ENCODE measurements at regions not wholly inside any gene's neighbourhood (a gene's known extent, or its start where the extent isn't known, plus 50 kb on each side); places are given as distances from the start of the nearest gene placed in this dataset.

DNA sequence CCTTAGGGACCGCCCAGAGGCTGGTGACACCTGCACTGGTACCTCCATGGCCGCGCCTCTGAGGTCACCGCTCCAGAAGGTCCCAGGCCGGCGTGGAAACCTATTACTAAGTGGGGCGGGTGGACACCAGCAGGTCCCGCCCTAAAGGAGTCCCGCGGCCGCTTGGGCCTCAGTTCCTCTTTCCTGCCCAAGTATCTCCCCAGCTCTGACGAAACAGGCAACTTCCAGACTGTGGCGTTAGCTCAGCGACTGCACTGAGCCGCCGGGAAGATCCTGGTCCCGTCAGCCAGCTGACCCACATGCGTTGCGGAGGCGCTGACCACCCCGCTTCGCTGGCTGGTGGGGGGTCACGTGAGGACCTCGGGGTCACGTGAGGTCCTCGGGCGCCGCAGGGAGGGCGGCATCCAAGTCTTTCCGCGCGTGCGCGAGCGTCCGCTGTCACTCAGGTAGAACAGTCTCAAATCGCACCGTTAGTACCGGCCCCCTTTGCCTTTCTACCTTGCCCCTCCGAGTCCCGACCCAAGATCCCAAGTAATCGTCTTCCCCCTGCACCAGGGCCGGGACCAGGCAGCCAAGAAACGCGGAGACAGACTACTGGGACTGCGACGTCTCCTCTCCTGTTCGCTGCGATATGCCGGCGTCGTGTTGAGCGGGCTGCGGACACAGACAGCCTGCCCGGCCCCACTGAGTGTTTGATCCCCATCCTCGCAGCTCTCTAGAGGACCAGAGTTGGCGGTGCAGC is 53.7 kb upstream of the KDM4C start:
- peaks cover 0 to 12% (median 0%) of the 10 kb centered on the region in 11 experiments; a peak in 3 of 22 replicates for H3K36me3 ChIP-seq
- peak overlapping the region; percentile 62 to 82 (median 72) for H3K4me3 ChIP-seq
- peak overlapping the region; percentile 82 to 87 (median 84) for H3K9ac ChIP-seq
- H3K27me3 ChIP-seq, result no peaks in the 10 kb centered on the region
- H3K4me1 ChIP-seq, result peaks cover 23 to 51% (median 43%) of the 10 kb centered on the region in 10 experiments
- TF ChIP-seq Cebpa-rat (IDR thresholded peaks at IDR 0.05), result no peak; a peak in 1 of 22 replicates
- peak overlapping the region; percentile 83 to 95 (median 92) for H3K4me2 ChIP-seq
- peak overlapping the region; percentile 80 to 91 (median 84) for H3K27ac ChIP-seq
- no peaks in the 10 kb centered on the region for H4K20me1 ChIP-seq
- peaks cover 16 to 24% (median 22%) of the 10 kb centered on the region in 11 experiments for H3K9me3 ChIP-seq (replicated peaks in 1 of 11)

DNA sequence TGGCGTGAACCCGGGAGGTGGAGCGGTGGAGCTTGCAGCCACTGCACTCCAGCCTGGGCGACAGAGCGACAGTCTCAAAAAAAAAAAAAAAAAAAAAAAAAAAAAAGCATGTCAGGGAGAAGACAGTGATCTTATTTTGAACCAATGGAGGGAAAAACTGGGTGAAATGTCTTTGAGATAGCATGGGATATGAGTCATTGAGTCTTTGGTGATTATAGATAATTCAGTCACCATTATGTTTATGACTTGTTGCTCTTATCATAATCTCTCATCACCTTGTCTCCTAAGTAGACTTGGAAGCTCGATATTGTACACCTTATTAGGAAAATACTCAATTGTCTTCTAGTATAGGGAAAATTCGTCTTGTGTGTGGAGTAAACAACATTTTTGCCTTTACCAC is 55.1 kb upstream of the KDM4C start:
- H4K20me1 ChIP-seq, result no peaks in the 10 kb centered on the region

DNA sequence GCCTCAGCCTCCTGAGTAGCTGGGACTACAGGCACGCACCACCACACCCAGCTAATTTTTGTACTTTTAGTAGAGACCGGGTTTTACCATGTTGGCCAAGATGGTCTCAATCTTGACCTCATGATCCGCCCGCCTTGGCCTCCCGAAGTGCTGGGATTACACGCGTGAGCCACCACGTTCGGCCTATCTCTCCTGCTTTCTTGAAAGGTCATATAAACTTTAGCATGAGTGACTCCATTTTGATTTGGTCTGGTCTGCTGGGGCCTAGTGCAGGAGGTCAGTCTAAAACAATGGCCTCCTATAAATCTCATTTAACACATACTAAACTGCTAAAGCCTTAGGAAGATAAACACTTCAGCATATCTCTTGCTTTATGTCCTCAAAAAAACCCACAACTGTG is 50.6 kb upstream of the GLDC start:
- Histone ChIP-seq H3K36me3 (no peaks in the 10 kb centered on the region), H3K9ac (no peak overlapping the region), H3K4me3 (no peak overlapping the region), H3K27me3 (no peaks in the 10 kb centered on the region), H3K4me1 (peaks cover 25 to 58% (median 47%) of the 10 kb centered on the region in 10 experiments), H3K4me2 (no peak overlapping the region), H4K20me1 (no peaks in the 10 kb centered on the region), H3K27ac (no peak overlapping the region), H3K9me3 (replicated peaks in 1 of 11) (no peaks in the 10 kb centered on the region)
- no peak for TF ChIP-seq Cebpa-rat (IDR thresholded peaks at IDR 0.05)

More for the DNA sequence above, 55.1 kb upstream of the KDM4C start:
- Histone ChIP-seq H3K27ac (peak overlapping the region; percentile 80 to 91 (median 84); a peak in 19 of 22 replicates), H3K4me2 (peak overlapping the region; percentile 83 to 95 (median 92)), H3K36me3 (peaks cover 0 to 3% (median 0%) of the 10 kb centered on the region in 11 experiments; a peak in 1 of 22 replicates), H3K9me3 (replicated peaks in 1 of 11) (peaks cover 4 to 13% (median 11%) of the 10 kb centered on the region in 11 experiments; a peak in 21 of 22 replicates), H3K27me3 (no peaks in the 10 kb centered on the region), H3K9ac (peak overlapping the region; percentile 82 to 87 (median 84); a peak in 17 of 22 replicates), H3K4me3 (peak overlapping the region; percentile 62 to 82 (median 72); a peak in 16 of 20 replicates), H3K4me1 (peaks cover 23 to 51% (median 43%) of the 10 kb centered on the region in 10 experiments)
- TF ChIP-seq Cebpa-rat (IDR thresholded peaks at IDR 0.05), result no peak

DNA sequence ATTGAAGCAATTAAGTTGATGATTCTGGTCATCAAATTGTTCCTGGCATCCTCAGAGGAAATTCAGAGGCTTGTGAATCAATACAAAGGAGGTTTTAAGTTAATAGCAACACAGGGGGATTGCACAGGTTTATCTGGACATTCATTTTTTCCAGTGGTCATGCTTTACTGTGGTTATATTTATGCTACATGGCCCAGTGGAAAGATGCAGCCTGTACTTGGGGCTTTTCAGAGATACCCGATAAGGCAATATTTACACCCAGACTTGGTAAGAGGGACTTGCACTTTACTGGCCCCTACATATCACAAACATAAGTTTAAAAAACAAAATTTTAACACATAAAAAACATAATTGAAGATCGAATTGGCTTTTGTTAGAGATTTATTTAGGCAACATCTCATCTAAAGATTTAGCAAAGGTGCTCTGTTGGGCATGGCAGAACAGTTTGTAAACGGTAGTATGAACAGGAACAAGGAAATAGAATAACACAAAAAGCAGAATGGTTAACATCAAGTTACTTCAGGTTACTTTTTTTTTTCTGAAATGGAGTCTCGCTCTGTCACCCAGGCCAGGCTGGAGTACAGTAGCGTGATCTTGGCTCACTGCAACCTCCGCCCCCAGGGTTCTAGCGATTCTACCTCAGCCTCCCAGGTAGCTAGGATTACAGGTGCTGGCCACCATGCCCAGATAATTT is 49.7 kb upstream of the GLDC start:
- Histone ChIP-seq H3K4me3 (no peak overlapping the region), H3K9ac (no peak overlapping the region), H4K20me1 (no peaks in the 10 kb centered on the region), H3K36me3 (no peaks in the 10 kb centered on the region), H3K4me2 (no peak overlapping the region), H3K27me3 (no peaks in the 10 kb centered on the region), H3K4me1 (peaks cover 34 to 58% (median 47%) of the 10 kb centered on the region in 10 experiments), H3K27ac (no peak overlapping the region), H3K9me3 (replicated peaks in 1 of 11) (no peaks in the 10 kb centered on the region)
- no peak for TF ChIP-seq Cebpa-rat (IDR thresholded peaks at IDR 0.05)
